HCT116 (cell line): ENCODE measurements at regions not wholly inside any gene's neighbourhood (a gene's known extent, or its start where the extent isn't known, plus 50 kb on each side); places are given as distances from the start of the nearest gene placed in this dataset.

Experiments
- ATAC-seq: fragments of 200-7000 bp; cut with Tn5 transposase; 2 replicates; pipeline ENCODE4 v1.9.1; 2020; ENCODE audit warnings: mild to moderate bottlenecking, moderate library complexity
- BruUV-seq: library from RNA; stranded (reverse); fragments of 400-500 nt; replicated peaks from 2 replicates; lab custom pipeline; 2021; lab: Mats Ljungman, UMichigan
- CTCF ChIA-PET: fragments of 300-600 bp; sonication (Branson Sonifier 250); formaldehyde crosslinking; loops from one replicate; lab custom pipeline; 2021; ENCODE audit warnings: antibody characterized with exemption; lab: Charles Lee
- POLR2A ChIA-PET: fragments of 300-600, 350-600 bp; sonication (Branson Sonifier 250); formaldehyde crosslinking; loops from one replicate; lab custom pipeline; 2021; ENCODE audit warnings: antibody characterized with exemption; lab: Charles Lee
- RAD21 ChIA-PET, 2 experiments: fragments of 300-600 bp; sonication (Branson Sonifier 250); formaldehyde crosslinking; loops; one replicate each; lab custom pipeline; 2023; ENCODE audit warnings: low total read pairs in 2 of 2; ENCODE audit not compliant: uncharacterized antibody in 2 of 2, unreplicated experiment in 2 of 2, low non-redundant PET in 1 of 2; lab: Charles Lee
- DNase-seq: peaks from one replicate; pipeline ENCODE4 v3.0.0-alpha.2; 2010; ENCODE audit warnings: low read depth, low spot score
- H2AFZ ChIP-seq: fragments of 200-600 bp; shearing (Covaris generic), sonication (generic); 2 replicates; pipeline ENCODE4 v1.6.1; 2017; ENCODE audit warnings: low read depth, mixed run types, mixed read lengths, antibody characterized with exemption, low read length; ENCODE audit not compliant: poor library complexity, severe bottlenecking
- H3K27ac ChIP-seq: 2 replicates; pipeline ENCODE4 v1.5.1; 2012; ENCODE audit warnings: low read depth, low read length
- H3K27me3 ChIP-seq: fragments of 200-600 bp; sonication (generic); 2 replicates; pipeline ENCODE4 v1.6.1; 2016; ENCODE audit warnings: mixed run types, low read length, mixed read lengths; ENCODE audit not compliant: insufficient read depth
- H3K36me3 ChIP-seq, 2 experiments: fragments of 200-500 bp in 1 of 2; fragments of 200-600 bp in 1 of 2; sonication (Bioruptor generic) in 1 of 2; sonication (generic) in 1 of 2; 2 replicates each; pipeline versions ENCODE4 v1.5.1 to v1.6.1; 2014 to 2016; ENCODE audit warnings: low read length in 2 of 2, inconsistent platforms in 1 of 2, mixed read lengths in 1 of 2, mixed run types in 1 of 2; ENCODE audit not compliant: insufficient read depth in 2 of 2, control insufficient read depth in 1 of 2
- H3K4me1 ChIP-seq, 2 experiments: fragments of 200-600 bp in 1 of 2; sonication (generic) in 1 of 2; 2 replicates each; pipeline versions ENCODE4 v1.5.1 to v1.6.1; 2012 to 2017; ENCODE audit warnings: low read length in 2 of 2, inconsistent platforms in 1 of 2, mild to moderate bottlenecking in 1 of 2, mixed read lengths in 1 of 2, mixed run types in 1 of 2, moderate library complexity in 1 of 2; ENCODE audit not compliant: insufficient read depth in 2 of 2, control insufficient read depth in 1 of 2
- H3K4me2 ChIP-seq: fragments of 200-600 bp; sonication (generic); 2 replicates; pipeline ENCODE4 v1.6.1; 2017; ENCODE audit warnings: mixed run types, low read length, mixed read lengths
- H3K4me3 ChIP-seq, 2 experiments: fragments of 200-600 bp in 1 of 2; sonication (generic) in 1 of 2; replicated peaks in 1 of 2; 2 replicates each; pipeline ENCODE4 v1.5.1; 2011 to 2016; ENCODE audit warnings: low read length in 2 of 2, control low read depth in 1 of 2, low read depth in 1 of 2, mild to moderate bottlenecking in 1 of 2, mixed read lengths in 1 of 2, mixed run types in 1 of 2
- H3K79me2 ChIP-seq: fragments of 200-600 bp; sonication (generic); 2 replicates; pipeline ENCODE4 v1.6.1; 2017; ENCODE audit warnings: mild to moderate bottlenecking, mixed run types, low read length, moderate library complexity, mixed read lengths; ENCODE audit not compliant: insufficient read depth
- H3K9ac ChIP-seq: fragments of 200-600 bp; sonication (generic); 2 replicates; pipeline ENCODE4 v1.6.1; 2016; ENCODE audit warnings: low read length, mixed read lengths
- H3K9me2 ChIP-seq: fragments of 200-600 bp; sonication (generic), shearing (Covaris generic); 2 replicates; pipeline ENCODE4 v1.6.1; 2017; ENCODE audit warnings: mixed run types, mild to moderate bottlenecking, moderate library complexity; ENCODE audit not compliant: insufficient read depth
- H3K9me3 ChIP-seq, 2 experiments: fragments of 200-500 bp in 1 of 2; fragments of 200-600 bp in 1 of 2; sonication (Bioruptor generic) in 1 of 2; sonication (generic) in 1 of 2; 2 replicates each; pipeline ENCODE4 v1.6.1; 2014 to 2017; ENCODE audit warnings: low read length in 2 of 2, mixed read lengths in 2 of 2, inconsistent platforms in 1 of 2, low read depth in 1 of 2, mild to moderate bottlenecking in 1 of 2, mixed run types in 1 of 2, moderate library complexity in 1 of 2; ENCODE audit not compliant: control insufficient read depth in 1 of 2, insufficient read depth in 1 of 2
- H4K20me1 ChIP-seq: fragments of 200-600 bp; sonication (generic), shearing (Covaris generic); 2 replicates; pipeline ENCODE4 v1.6.1; 2017; ENCODE audit warnings: mixed run types, mild to moderate bottlenecking, moderate library complexity; ENCODE audit not compliant: insufficient read depth
- ATF3 ChIP-seq: IDR thresholded peaks from 2 replicates; pipeline ENCODE4 v1.6.1; 2012
- EZH2 ChIP-seq: fragments of 200-600 bp; sonication (generic); IDR thresholded peaks from 2 replicates; pipeline ENCODE4 v1.6.1; 2017; ENCODE audit warnings: antibody characterized with exemption, mixed run types
- FOSL1 ChIP-seq: IDR thresholded peaks from 2 replicates; pipeline ENCODE4 v1.6.1; 2012; ENCODE audit warnings: low read depth
- JUND ChIP-seq: IDR thresholded peaks from 2 replicates; pipeline ENCODE4 v1.6.1; 2012
- MAX ChIP-seq: IDR thresholded peaks from 2 replicates; pipeline ENCODE4 v1.6.1; 2012
- POLR2A ChIP-seq: IDR thresholded peaks from 2 replicates; pipeline ENCODE4 v1.7.0; 2011; ENCODE audit warnings: borderline replicate concordance; ENCODE audit not compliant: insufficient read depth, insufficient read length; ENCODE audit errors: extremely low read depth
- SRF ChIP-seq: IDR thresholded peaks from 2 replicates; pipeline ENCODE4 v1.6.1; 2012; ENCODE audit warnings: low read depth
- TCF7L2 ChIP-seq: IDR thresholded peaks from 2 replicates; pipeline ENCODE4 v1.7.0; 2011; ENCODE audit warnings: borderline replicate concordance, inconsistent platforms; ENCODE audit not compliant: insufficient read depth, insufficient read length; ENCODE audit errors: extremely low read depth
- YY1 ChIP-seq: IDR thresholded peaks from 2 replicates; pipeline ENCODE4 v1.6.1; 2011; ENCODE audit warnings: low read length, low read depth, moderate library complexity, mild to moderate bottlenecking; ENCODE audit not compliant: insufficient replicate concordance; ENCODE audit errors: extremely low read depth
- ZBTB33 ChIP-seq: IDR thresholded peaks from 2 replicates; pipeline ENCODE4 v1.6.1; 2011; ENCODE audit warnings: mild to moderate bottlenecking, low read length, moderate library complexity; ENCODE audit not compliant: insufficient replicate concordance; ENCODE audit errors: extremely low read depth
- ZNF274 ChIP-seq: fragments of 200-500 bp; sonication (Bioruptor generic); IDR thresholded peaks from 2 replicates; pipeline ENCODE4 v1.6.1; 2014; ENCODE audit warnings: mild to moderate bottlenecking, low read depth, low read length, inconsistent platforms
- intact Hi-C: fragments of 100-400 bp; cut with micrococcal nuclease; formaldehyde crosslinking; loops from 2 replicates; pipeline ENCODE4 v1.10.0; 2022

GRCh38 chr21:24147674-24148073, 1459.6 kb downstream of the MRPL39 start:
- POLR2A ChIA-PET = no interaction called here

GRCh38 chr21:24131056-24131455, 1476.2 kb downstream of the MRPL39 start:
- Histone ChIP-seq H3K9me2 (no peaks in the 10 kb centered on the region), H3K27ac (no peak overlapping the region), H4K20me1 (no peaks in the 10 kb centered on the region), H3K27me3 (no peaks in the 10 kb centered on the region), H3K9ac (no peak overlapping the region), H3K79me2 (no peaks in the 10 kb centered on the region), H3K9me3 (peaks cover 11 to 33% of the 10 kb centered on the region in 2 experiments; a peak in 2 of 4 replicates), H3K36me3 (no peaks in the 10 kb centered on the region), H3K4me2 (no peak overlapping the region), H3K4me3 (no peak overlapping the region), H3K4me1 (no peaks in the 10 kb centered on the region), H2AFZ (no peak overlapping the region)
- no peak for TF ChIP-seq YY1
- no peak for TF ChIP-seq ZBTB33
- no peak for TF ChIP-seq EZH2
- TF ChIP-seq JUND = no peak
- TF ChIP-seq ZNF274 = no peak
- TF ChIP-seq SRF = no peak
- TF ChIP-seq MAX = no peak
- ATAC-seq (no peak), DNase-seq (no peak)
- intact Hi-C loops = no loop called here
- RAD21 ChIA-PET = no interaction called here
- CTCF ChIA-PET = no interaction called here
- BruUV-seq = no TSS peak
- POLR2A ChIA-PET = no interaction called here

More at GRCh38 chr21:24147674-24148073, 1459.6 kb downstream of the MRPL39 start:
- no peaks in the 10 kb centered on the region for H3K79me2 ChIP-seq
- ATAC-seq = no peak
- H3K4me3 ChIP-seq = no peak overlapping the region
- H3K27me3 ChIP-seq = no peaks in the 10 kb centered on the region
- CTCF ChIA-PET = no interaction called here
- H3K4me2 ChIP-seq = no peak overlapping the region
- H4K20me1 ChIP-seq = no peaks in the 10 kb centered on the region
- TF ChIP-seq POLR2A (no peak), MAX (no peak), TCF7L2 (no peak), JUND (no peak), ATF3 (no peak), FOSL1 (no peak), SRF (no peak)
- H3K27ac ChIP-seq = no peak overlapping the region
- DNase-seq = no peak
- H3K4me1 ChIP-seq = no peaks in the 10 kb centered on the region
- H3K9me3 ChIP-seq = peaks cover 9 to 25% of the 10 kb centered on the region in 2 experiments; a peak in 2 of 4 replicates
- RAD21 ChIA-PET = no interaction called here
- intact Hi-C loops = no loop called here
- BruUV-seq = no TSS peak
- H2AFZ ChIP-seq = no peak overlapping the region
- no peak overlapping the region for H3K9ac ChIP-seq
- no peaks in the 10 kb centered on the region for H3K36me3 ChIP-seq
- H3K9me2 ChIP-seq = no peaks in the 10 kb centered on the region
